ENCODE measurements at regions not wholly inside any gene's neighbourhood (a gene's known extent, or its start where the extent isn't known, plus 50 kb on each side); places are given as distances from the start of the nearest gene placed in this dataset.

DNA sequence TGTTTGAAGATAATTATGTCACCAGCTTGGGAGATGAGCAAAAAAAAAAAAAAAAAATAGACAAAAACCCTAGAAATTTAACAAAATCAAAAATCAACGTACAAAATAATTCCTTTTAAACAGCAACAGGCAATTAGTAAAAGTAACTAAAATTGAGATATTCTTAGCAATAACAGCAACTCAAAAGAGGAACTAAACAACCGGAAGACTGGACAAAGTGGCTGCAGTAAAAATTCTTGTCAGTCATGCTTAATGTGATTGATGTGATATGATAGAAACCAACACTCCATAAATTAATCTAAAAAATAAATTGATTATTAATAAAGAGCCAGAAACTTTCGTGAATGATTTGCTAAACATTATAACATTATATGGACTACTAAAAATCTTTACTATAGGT, 1534.6 kb upstream of the AGA start:
- H3K4me3 ChIP-seq (ENCODE audit: control insufficient read depth, low read depth, low read length): no peak overlapping the region
- DNase-seq (ENCODE audit: low read depth): no peak
- TF ChIP-seq, protein P1, sequence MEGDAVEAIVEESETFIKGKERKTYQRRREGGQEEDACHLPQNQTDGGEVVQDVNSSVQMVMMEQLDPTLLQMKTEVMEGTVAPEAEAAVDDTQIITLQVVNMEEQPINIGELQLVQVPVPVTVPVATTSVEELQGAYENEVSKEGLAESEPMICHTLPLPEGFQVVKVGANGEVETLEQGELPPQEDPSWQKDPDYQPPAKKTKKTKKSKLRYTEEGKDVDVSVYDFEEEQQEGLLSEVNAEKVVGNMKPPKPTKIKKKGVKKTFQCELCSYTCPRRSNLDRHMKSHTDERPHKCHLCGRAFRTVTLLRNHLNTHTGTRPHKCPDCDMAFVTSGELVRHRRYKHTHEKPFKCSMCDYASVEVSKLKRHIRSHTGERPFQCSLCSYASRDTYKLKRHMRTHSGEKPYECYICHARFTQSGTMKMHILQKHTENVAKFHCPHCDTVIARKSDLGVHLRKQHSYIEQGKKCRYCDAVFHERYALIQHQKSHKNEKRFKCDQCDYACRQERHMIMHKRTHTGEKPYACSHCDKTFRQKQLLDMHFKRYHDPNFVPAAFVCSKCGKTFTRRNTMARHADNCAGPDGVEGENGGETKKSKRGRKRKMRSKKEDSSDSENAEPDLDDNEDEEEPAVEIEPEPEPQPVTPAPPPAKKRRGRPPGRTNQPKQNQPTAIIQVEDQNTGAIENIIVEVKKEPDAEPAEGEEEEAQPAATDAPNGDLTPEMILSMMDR (IDR thresholded peaks at IDR 0.05; ENCODE audit: control insufficient read depth, insufficient read depth, low read depth, low read length, missing control alignments): no peak

DNA sequence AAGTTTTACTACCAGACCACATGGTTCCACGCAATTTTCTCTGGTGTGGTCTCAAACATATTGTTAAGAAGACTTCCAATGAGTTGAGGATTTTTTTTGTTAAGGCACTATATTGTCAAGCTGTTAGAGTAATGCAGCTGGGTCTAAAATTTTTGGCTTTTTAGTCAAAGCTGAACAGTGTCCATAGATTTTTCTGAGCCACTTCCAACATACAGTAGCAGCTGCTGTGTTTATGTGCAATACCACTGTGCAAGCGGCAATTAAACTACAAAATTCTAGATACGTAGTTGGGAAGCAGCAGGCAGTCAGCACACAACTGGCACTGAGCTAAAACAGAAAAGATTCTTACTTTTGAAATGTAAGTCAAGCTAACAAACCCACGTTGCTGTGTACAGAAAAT, 1551.1 kb upstream of the AGA start:
- TF ChIP-seq, protein P1 (IDR thresholded peaks at IDR 0.05; ENCODE audit: control insufficient read depth, insufficient read depth, low read depth, low read length, missing control alignments): no peak
- no peak overlapping the region for H3K4me3 ChIP-seq (ENCODE audit: control insufficient read depth, low read depth, low read length)
- no peak for DNase-seq (ENCODE audit: low read depth)

DNA sequence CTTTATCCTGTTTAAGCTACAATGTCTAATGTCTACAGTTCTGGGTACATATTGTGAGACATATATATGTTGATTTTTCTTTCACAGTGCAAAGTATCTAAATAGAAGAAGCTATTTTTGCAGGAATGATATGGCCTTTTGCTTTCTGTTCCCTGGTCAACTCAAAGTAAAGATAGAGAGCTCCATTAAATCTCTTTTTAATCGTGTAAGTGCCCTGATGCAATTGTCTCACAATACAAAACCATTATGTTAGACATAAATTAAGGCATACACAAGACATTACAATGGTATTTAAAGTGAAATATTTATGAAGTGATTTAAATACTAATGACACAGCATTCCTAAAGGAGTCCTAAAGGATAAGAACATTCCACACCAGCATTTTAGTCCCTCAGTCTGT, 1559.7 kb upstream of the AGA start:
- no peak overlapping the region for H3K4me3 ChIP-seq (ENCODE audit: control insufficient read depth, low read depth, low read length)
- TF ChIP-seq, protein P1 (IDR thresholded peaks at IDR 0.05; ENCODE audit: control insufficient read depth, insufficient read depth, low read depth, low read length, missing control alignments): no peak
- no peak for DNase-seq (ENCODE audit: low read depth)

DNA sequence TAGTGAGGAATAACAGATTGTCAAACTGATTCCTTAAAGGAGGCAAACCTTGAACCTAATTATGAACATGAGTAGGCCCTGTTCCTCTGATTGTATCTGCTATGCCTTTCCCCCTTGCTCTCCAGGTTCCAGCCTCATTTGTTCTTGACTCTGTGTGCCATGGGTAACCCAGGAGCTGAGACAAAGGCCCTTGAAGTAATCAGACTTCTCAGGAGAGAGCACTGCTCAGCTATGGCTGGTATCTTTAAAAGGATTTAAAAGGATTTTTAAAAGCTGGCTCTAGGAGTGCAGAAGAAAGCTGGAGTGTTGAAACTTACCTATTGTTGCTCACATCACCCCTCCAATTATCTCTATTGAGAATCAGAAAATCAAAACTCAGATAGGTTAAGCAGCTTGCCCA, 1565.5 kb upstream of the AGA start:
- TF ChIP-seq, protein P1 (IDR thresholded peaks at IDR 0.05; ENCODE audit: control insufficient read depth, insufficient read depth, low read depth, low read length, missing control alignments): no peak
- no peak for DNase-seq (ENCODE audit: low read depth)
- H3K4me3 ChIP-seq (ENCODE audit: control insufficient read depth, low read depth, low read length): no peak overlapping the region

DNA sequence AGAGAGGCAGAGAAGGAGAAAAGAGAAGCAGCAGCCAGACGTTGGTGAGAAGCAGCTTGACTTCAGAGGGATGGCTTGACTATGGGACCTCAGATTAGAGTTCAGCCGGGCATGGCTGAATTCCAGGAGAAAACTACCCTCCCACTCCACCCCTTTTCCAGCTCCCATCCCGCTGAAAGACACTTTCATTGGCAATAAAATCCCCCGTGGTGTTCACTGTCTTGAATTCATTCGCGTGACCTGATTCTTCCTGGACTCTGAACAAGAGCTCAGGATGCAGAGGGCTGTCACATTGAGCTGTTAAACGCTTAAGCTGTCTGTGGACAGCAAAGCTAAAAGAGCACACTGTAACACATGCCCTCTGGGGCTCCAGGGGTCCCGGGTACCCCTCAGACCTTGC, 1575.3 kb upstream of the AGA start:
- TF ChIP-seq, protein P1 (IDR thresholded peaks at IDR 0.05; ENCODE audit: control insufficient read depth, insufficient read depth, low read depth, low read length, missing control alignments): no peak
- no peak for DNase-seq (ENCODE audit: low read depth)

DNA sequence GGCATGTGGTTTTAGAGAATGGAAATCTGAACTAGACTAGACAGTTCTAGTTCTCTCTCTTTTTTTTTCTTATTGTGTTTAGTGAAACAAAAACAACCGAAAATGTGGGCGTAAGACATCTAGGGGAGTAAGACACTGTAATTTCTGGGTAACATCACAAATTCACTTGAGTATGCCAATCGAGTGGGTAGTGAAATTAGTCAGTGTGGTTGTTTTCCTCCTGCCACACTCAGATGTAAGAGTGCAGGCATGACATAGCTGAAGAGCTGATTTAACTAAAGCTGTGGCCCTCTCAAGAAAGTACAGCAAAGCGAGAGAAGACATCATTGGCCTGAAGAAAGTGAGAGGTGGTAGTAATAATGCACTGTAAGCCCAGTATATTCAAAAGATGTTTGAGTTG, 1585.3 kb upstream of the AGA start:
- H3K4me3 ChIP-seq (ENCODE audit: control insufficient read depth, low read depth, low read length): no peak overlapping the region
- no peak for DNase-seq (ENCODE audit: low read depth)
- TF ChIP-seq, protein P1 (IDR thresholded peaks at IDR 0.05; ENCODE audit: control insufficient read depth, insufficient read depth, low read depth, low read length, missing control alignments): no peak

More for the DNA sequence above, 1575.3 kb upstream of the AGA start:
- no peak overlapping the region for H3K4me3 ChIP-seq (ENCODE audit: control insufficient read depth, low read depth, low read length)

DNA sequence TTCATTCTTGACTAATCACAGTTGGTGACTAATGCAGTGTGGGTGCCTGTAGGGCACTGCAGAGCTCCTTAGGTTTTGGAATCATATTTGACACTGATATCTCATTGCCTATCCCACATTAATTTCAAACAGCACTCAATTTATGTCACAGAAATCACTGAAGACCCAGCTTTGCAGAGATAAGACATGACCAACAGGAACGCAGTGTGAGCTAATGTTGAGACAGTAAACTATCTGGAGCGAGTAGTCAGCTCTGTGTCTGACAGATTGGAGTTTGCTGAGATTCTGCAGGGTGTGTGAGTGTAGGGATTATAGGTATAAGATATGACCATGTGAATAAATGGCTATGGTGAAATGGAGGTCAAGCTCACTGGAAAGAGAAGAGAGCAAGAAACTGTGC, 1586.1 kb upstream of the AGA start:
- H3K4me3 ChIP-seq (ENCODE audit: control insufficient read depth, low read depth, low read length): no peak overlapping the region
- no peak for DNase-seq (ENCODE audit: low read depth)
- TF ChIP-seq, protein P1 (IDR thresholded peaks at IDR 0.05; ENCODE audit: control insufficient read depth, insufficient read depth, low read depth, low read length, missing control alignments): no peak

All from AG09309 (cell line).